ENCODE measurements at regions not wholly inside any gene's neighbourhood (a gene's known extent, or its start where the extent isn't known, plus 50 kb on each side); places are given as distances from the start of the nearest gene placed in this dataset.

- TF ChIP-seq ZNF462 (CRISPR knock-in tag; IDR thresholded peaks at IDR 0.05) (no peak), ETS1 (IDR thresholded peaks at IDR 0.05) (no peak), NANOG (IDR thresholded peaks at IDR 0.05; ENCODE audit: borderline replicate concordance) (no peak), POLR2AphosphoS5 (IDR thresholded peaks at IDR 0.05; ENCODE audit: low read depth) (no peak), EZH2phosphoT487 (IDR thresholded peaks at IDR 0.05; ENCODE audit: unreplicated experiment) (no peak), EZH2 (IDR thresholded peaks at IDR 0.05; ENCODE audit: low read depth, unreplicated experiment) (no peak), CREB1 (CRISPR knock-in tag; IDR thresholded peaks at IDR 0.05; ENCODE audit: low read depth) (no peak), CTCF (conservative IDR thresholded peaks at IDR 0.05; ENCODE audit: low read depth in 2 of 2) (no peak)
Observed at GRCh38 chr4:12538162-12538561, 946.0 kb downstream of the RAB28 start (continued).
